ENCODE measurements at regions not wholly inside any gene's neighbourhood (a gene's known extent, or its start where the extent isn't known, plus 50 kb on each side); places are given as distances from the start of the nearest gene placed in this dataset.

- TF ChIP-seq, protein P1, sequence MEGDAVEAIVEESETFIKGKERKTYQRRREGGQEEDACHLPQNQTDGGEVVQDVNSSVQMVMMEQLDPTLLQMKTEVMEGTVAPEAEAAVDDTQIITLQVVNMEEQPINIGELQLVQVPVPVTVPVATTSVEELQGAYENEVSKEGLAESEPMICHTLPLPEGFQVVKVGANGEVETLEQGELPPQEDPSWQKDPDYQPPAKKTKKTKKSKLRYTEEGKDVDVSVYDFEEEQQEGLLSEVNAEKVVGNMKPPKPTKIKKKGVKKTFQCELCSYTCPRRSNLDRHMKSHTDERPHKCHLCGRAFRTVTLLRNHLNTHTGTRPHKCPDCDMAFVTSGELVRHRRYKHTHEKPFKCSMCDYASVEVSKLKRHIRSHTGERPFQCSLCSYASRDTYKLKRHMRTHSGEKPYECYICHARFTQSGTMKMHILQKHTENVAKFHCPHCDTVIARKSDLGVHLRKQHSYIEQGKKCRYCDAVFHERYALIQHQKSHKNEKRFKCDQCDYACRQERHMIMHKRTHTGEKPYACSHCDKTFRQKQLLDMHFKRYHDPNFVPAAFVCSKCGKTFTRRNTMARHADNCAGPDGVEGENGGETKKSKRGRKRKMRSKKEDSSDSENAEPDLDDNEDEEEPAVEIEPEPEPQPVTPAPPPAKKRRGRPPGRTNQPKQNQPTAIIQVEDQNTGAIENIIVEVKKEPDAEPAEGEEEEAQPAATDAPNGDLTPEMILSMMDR (IDR thresholded peaks at IDR 0.05; ENCODE audit: control extremely low read depth, extremely low read depth, low read depth, missing control alignments): no peak
- ChIA-PET POLR2A (no interaction called here), CTCF (interaction anchor here (1.6 kb wide), 1 partner anchor 8 kb away, joined by 3 read pairs; no protein-coding TSS in a partner anchor)
- no peak for DNase-seq (ENCODE audit: extremely low spot score)
Measured at GRCh38 chr14:78081245-78081644, 88.9 kb upstream of the NRXN3 start.

DNA sequence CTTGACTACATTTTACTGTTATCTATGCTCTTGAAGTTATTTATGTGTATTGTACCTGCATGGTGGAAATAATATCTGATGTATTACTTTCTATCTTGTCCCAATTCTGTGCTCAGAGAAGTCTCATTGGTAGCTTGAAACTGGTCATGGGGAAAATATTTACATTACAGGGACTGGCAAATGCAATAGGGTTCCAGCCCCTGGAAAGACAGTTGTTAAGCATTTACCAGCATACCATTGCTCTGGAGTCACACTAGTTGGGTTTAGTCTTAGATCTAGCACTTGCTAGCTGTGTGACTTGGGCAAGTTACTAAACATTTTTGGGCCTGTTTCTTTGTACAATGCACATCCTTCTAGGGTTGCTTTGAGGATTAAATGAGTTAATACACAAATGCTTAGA lies 86.3 kb upstream of the NRXN3 start:
- TF ChIP-seq, protein P1 (IDR thresholded peaks at IDR 0.05; ENCODE audit: control extremely low read depth, extremely low read depth, low read depth, missing control alignments): no peak
- POLR2A ChIA-PET: no interaction called here
- no peak for DNase-seq (ENCODE audit: extremely low spot score)

GRCh38 chr14:78086342-78086741 lies 83.8 kb upstream of the NRXN3 start:
- CTCF ChIA-PET: no interaction called here
- DNase-seq (ENCODE audit: extremely low spot score): no peak
- TF ChIP-seq, protein P1 (IDR thresholded peaks at IDR 0.05; ENCODE audit: control extremely low read depth, extremely low read depth, low read depth, missing control alignments): no peak
- POLR2A ChIA-PET: no interaction called here

More for the DNA sequence above, 86.3 kb upstream of the NRXN3 start:
- CTCF ChIA-PET: no interaction called here

GRCh38 chr14:78088916-78089315 lies 81.3 kb upstream of the NRXN3 start:
- TF ChIP-seq, protein P1 (IDR thresholded peaks at IDR 0.05; ENCODE audit: control extremely low read depth, extremely low read depth, low read depth, missing control alignments): no peak
- ChIA-PET CTCF (interaction anchor here (1.3 kb wide), 1 partner anchor 11 kb away, joined by 4 read pairs; no protein-coding TSS in a partner anchor), POLR2A (no interaction called here)
- no peak for DNase-seq (ENCODE audit: extremely low spot score)

GRCh38 chr14:78090864-78091263 lies 79.3 kb upstream of the NRXN3 start:
- ChIA-PET POLR2A (no interaction called here), CTCF (interaction anchor here (1.2 to 2.7 kb wide), 3 partner anchors 9 to 475 kb away, joined by 3 to 7 read pairs (median 4); no protein-coding TSS in a partner anchor)
- no peak for DNase-seq (ENCODE audit: extremely low spot score)
- TF ChIP-seq, protein P1 (IDR thresholded peaks at IDR 0.05; ENCODE audit: control extremely low read depth, extremely low read depth, low read depth, missing control alignments): no peak

DNA sequence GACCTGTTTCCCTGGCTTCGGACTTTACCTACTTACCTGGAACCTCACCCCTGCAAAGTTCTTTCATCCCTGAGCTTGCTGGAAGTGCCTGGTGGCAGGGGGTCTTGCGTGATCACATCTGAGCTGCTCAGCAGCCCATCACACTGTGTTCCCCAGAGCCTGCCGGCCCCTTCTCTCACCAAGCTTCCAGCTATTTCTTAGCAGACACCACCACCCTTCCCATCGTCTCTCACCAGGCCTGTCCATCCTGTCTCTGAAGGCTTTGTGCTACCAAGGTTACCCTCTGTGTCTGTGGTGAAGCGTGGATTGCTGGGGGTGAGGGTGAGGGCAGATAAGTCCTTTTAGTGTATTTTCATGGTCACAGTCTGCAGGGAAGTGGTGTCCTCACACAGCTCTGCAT lies 78.8 kb upstream of the NRXN3 start:
- TF ChIP-seq, protein P1 (IDR thresholded peaks at IDR 0.05; ENCODE audit: control extremely low read depth, extremely low read depth, low read depth, missing control alignments): no peak
- ChIA-PET CTCF (interaction anchor here (1.3 to 2.7 kb wide), 3 partner anchors 9 to 12 kb away, joined by 4 to 7 read pairs (median 4); no protein-coding TSS in a partner anchor), POLR2A (no interaction called here)
- DNase-seq (ENCODE audit: extremely low spot score): no peak

Measured in GM10248 (cell line).